NB4 (cell line): ENCODE measurements at regions not wholly inside any gene's neighbourhood (a gene's known extent, or its start where the extent isn't known, plus 50 kb on each side); places are given as distances from the start of the nearest gene placed in this dataset.

Experiments used
- DNase-seq: peaks from one replicate; pipeline ENCODE4 v3.0.0; 2010; ENCODE audit warnings: low read depth
- H3K4me3 ChIP-seq: one replicate; pipeline ENCODE4 v1.5.1; 2011; ENCODE audit warnings: mild to moderate bottlenecking, low read depth, low read length, moderate library complexity
- MYC ChIP-seq: IDR thresholded peaks from 2 replicates; pipeline ENCODE4 v1.6.1; 2011; ENCODE audit warnings: low read depth, low read length
- POLR2A ChIP-seq: IDR thresholded peaks from 2 replicates; pipeline ENCODE4 v1.6.1; 2011; ENCODE audit warnings: mild to moderate bottlenecking; ENCODE audit not compliant: insufficient read length; ENCODE audit errors: extremely low read depth
- TF ChIP-seq, protein P1 (sequence below): IDR thresholded peaks from 2 replicates; pipeline ENCODE4 v1.6.1; 2011; ENCODE audit warnings: low read depth, low read length
- TF ChIP-seq, protein P2 (sequence below): IDR thresholded peaks from one replicate; pipeline ENCODE4 v1.5.1; 2012; ENCODE audit warnings: low read depth, low read length

DNA sequence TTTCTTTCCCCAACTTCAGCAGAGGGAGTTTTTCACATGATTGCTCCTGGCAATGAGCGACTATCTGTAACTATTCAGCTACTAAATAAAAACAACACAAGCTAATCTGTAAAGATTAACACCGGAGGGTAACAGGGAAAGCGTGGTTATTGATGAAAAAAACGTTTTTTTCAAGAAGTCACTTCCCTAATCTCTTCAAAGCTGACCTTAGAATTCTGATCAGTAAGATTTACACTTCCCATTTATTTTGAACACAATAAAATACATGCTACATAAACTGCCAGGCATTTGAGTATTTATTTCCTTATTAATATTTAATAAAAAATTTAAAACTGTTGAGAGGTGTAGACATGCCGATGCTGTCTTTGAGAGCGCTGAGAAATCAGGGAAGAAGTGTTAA, 207.4 kb upstream of the HDAC4 start:
- TF ChIP-seq POLR2A (no peak), MYC (no peak)
- TF ChIP-seq, protein P1, sequence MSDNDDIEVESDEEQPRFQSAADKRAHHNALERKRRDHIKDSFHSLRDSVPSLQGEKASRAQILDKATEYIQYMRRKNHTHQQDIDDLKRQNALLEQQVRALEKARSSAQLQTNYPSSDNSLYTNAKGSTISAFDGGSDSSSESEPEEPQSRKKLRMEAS: no peak
- TF ChIP-seq, protein P2, sequence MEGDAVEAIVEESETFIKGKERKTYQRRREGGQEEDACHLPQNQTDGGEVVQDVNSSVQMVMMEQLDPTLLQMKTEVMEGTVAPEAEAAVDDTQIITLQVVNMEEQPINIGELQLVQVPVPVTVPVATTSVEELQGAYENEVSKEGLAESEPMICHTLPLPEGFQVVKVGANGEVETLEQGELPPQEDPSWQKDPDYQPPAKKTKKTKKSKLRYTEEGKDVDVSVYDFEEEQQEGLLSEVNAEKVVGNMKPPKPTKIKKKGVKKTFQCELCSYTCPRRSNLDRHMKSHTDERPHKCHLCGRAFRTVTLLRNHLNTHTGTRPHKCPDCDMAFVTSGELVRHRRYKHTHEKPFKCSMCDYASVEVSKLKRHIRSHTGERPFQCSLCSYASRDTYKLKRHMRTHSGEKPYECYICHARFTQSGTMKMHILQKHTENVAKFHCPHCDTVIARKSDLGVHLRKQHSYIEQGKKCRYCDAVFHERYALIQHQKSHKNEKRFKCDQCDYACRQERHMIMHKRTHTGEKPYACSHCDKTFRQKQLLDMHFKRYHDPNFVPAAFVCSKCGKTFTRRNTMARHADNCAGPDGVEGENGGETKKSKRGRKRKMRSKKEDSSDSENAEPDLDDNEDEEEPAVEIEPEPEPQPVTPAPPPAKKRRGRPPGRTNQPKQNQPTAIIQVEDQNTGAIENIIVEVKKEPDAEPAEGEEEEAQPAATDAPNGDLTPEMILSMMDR: no peak
- H3K4me3 ChIP-seq: no peak overlapping the region
- peak; percentile 49 for DNase-seq

DNA sequence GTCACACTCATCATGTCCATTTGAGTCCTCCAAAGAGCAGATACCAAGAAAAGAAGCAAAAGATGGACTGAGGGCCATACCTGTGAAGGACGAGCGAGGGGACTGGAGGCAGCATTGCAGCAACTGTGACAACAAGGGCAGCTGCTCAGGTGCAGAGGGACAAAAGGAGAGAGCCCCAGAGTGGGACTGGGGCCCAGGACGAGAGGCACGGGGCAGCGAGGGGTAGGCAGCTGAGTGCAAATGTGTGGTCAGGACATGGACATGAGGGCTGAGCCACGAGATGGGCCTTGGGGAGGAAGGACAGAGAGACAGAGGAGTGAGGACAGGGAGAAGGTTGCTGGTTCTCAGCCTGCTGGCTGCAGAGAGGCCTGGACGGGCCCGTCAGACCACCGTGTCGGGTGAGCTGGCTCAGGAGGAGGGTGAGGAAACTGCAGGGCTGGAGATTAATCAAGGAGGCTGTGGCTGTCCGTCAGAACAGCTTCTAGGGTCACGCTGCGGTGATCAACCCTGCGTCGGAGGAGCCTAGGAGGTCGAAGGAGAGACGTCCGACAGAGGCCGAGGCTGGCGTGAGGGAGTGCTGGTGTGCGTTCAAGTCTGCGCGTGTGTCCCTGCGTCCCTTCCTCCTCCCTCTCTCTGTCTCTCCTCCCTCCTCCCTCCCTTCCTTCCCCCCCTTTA, 206.8 kb upstream of the HDAC4 start:
- peak overlapping the region; percentile 9 for H3K4me3 ChIP-seq
- peak; percentile 75 for DNase-seq
- TF ChIP-seq MYC: no peak
- TF ChIP-seq, protein P2: no peak
- TF ChIP-seq, protein P1: no peak
- no peak for TF ChIP-seq POLR2A

DNA sequence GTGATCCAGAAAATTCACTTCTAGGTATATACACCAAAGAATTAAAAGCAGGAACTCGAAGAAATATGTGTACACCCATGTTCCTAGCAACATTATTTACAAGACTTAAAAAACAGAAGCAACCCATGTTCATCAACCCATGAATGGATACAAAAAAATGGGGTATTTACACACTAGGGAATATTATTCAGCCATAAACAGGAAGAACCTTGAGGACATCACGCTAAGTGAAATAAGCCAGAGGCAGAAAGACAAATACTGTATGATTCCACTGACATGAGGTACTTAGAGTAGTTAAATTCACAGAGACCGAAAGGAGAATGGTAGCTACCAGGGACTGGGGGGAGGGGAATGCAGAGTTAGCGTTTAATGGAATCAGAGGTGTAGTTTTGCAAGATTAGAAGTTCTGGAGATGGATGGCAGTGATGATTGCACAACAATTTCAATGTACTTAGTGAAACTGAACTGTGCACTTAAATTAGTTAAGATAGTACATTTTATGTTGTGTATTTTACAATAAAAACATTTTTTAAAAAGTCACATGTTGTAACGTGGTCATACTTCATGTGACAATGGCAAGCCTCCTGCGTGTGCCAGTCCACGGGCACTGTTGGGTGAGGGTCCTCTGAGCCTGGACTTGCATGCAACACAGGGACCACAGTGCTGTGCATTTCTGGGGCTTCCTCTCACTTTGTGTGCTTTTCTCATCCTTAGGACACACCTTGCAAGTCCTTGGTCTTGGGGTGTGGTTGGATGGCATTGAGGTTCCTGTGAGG, 206.1 kb upstream of the HDAC4 start:
- peak; percentile 78 for DNase-seq
- no peak for TF ChIP-seq MYC
- H3K4me3 ChIP-seq: no peak overlapping the region

- no peak overlapping the region for H3K4me3 ChIP-seq
- DNase-seq: peak; percentile 94
- TF ChIP-seq, protein P1: peak; percentile 56; the same call in 1 of the 2 replicates
- TF ChIP-seq POLR2A (no peak), MYC (peak; percentile 52; the same call in 1 of the 2 replicates)
- TF ChIP-seq, protein P2: no peak
These were observed 205.2 kb upstream of the HDAC4 start for GRCh38 chr2:239605976-239606375.

GRCh38 chr2:239605409-239605808, 204.6 kb upstream of the HDAC4 start:
- H3K4me3 ChIP-seq: no peak overlapping the region
- TF ChIP-seq, protein P2: no peak
- TF ChIP-seq MYC: no peak
- no peak for TF ChIP-seq POLR2A
- TF ChIP-seq, protein P1: no peak
- no peak for DNase-seq

DNA sequence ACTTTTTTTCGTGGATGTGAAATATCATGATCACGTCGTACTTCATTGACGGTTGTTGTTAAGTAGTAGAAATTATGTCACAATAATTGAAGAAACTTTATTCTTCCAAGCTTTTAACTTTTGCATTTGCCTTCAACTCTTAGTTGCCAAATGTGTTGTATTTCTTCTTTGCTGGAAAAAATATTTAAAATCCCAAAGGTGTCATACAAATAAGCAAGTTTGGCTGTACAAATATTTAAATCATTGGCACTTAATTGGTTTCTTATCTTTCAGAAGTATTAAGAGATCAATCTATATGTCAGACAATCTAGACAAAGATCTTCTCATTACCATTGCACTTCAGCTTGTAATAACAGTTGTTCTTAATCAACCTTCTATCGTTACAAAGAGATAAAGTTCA, 204.0 kb upstream of the HDAC4 start:
- no peak for TF ChIP-seq MYC
- TF ChIP-seq, protein P1: no peak
- TF ChIP-seq POLR2A: no peak
- TF ChIP-seq, protein P2: no peak
- DNase-seq: no peak
- H3K4me3 ChIP-seq: no peak overlapping the region
